SK-N-SH (cell line): ENCODE measurements at regions not wholly inside any gene's neighbourhood (a gene's known extent, or its start where the extent isn't known, plus 50 kb on each side); places are given as distances from the start of the nearest gene placed in this dataset.

Experiments used
- CTCF ChIA-PET: fragments of 300-600, 350-600 bp; formaldehyde crosslinking; extraction: SDS; loops from one replicate; lab custom pipeline; 2021; lab: Yijun Ruan, JAX
- POLR2A ChIA-PET: fragments of 350-600 bp; sonication (Branson Sonifier 250); formaldehyde crosslinking; extraction: SDS; loops from one replicate; lab custom pipeline; 2020; ENCODE audit warnings: antibody characterized with exemption, inconsistent platforms; lab: Yijun Ruan, JAX
- DNase-seq: peaks from one replicate; pipeline ENCODE4 v3.0.0; 2012
- H2AFZ ChIP-seq: fragments of 200-600 bp; sonication (generic); 2 replicates; pipeline ENCODE4 v1.8.1; 2016; ENCODE audit warnings: antibody characterized with exemption, mild to moderate bottlenecking, low read depth
- H3F3A ChIP-seq: fragments of 200-600 bp; sonication (generic); replicated peaks from 2 replicates; pipeline ENCODE3; 2016; ENCODE audit warnings: antibody characterized with exemption, mild to moderate bottlenecking; ENCODE audit not compliant: insufficient read depth
- H3K27ac ChIP-seq, 2 experiments: fragments of 200-500 bp in 1 of 2; fragments of 200-600 bp in 1 of 2; sonication (Bioruptor generic) in 1 of 2; sonication (generic), shearing (Covaris generic) in 1 of 2; 2 replicates each; pipeline versions ENCODE4 v1.5.1 to v1.6.1; 2014 to 2016; ENCODE audit warnings: low read depth in 2 of 2, inconsistent platforms in 1 of 2, low read length in 1 of 2, mild to moderate bottlenecking in 1 of 2, mixed read lengths in 1 of 2
- H3K27me3 ChIP-seq: fragments of 200-600 bp; sonication (generic), shearing (Covaris generic); 2 replicates; pipeline ENCODE4 v1.6.1; 2016; ENCODE audit warnings: mixed run types; ENCODE audit not compliant: insufficient read depth
- H3K36me3 ChIP-seq, 2 experiments: fragments of 200-500 bp in 1 of 2; fragments of 200-600 bp in 1 of 2; sonication (Bioruptor generic) in 1 of 2; sonication (generic) in 1 of 2; replicated peaks in 1 of 2; 2 replicates each; pipeline versions ENCODE3 to v1.5.1; 2014 to 2016; ENCODE audit warnings: low read length in 1 of 2, mild to moderate bottlenecking in 1 of 2; ENCODE audit not compliant: insufficient read depth in 2 of 2, control insufficient read depth in 1 of 2
- H3K4me1 ChIP-seq, 2 experiments: fragments of 200-500 bp in 1 of 2; fragments of 200-600 bp in 1 of 2; sonication (Bioruptor generic) in 1 of 2; sonication (generic), shearing (Covaris generic) in 1 of 2; 2 replicates each; pipeline versions ENCODE4 v1.5.1 to v1.6.1; 2014 to 2016; ENCODE audit warnings: low read depth in 1 of 2, low read length in 1 of 2, mixed run types in 1 of 2; ENCODE audit not compliant: insufficient read depth in 2 of 2, control insufficient read depth in 1 of 2
- H3K4me2 ChIP-seq: fragments of 200-600 bp; sonication (generic), shearing (Covaris generic); 2 replicates; pipeline ENCODE4 v1.6.1; 2017; ENCODE audit warnings: mixed run types
- H3K4me3 ChIP-seq, 2 experiments: fragments of 200-500 bp in 1 of 2; fragments of 200-600 bp in 1 of 2; sonication (Bioruptor generic) in 1 of 2; sonication (generic), shearing (Covaris generic) in 1 of 2; 2 replicates each; pipeline versions ENCODE4 v1.5.1 to v1.8.1; 2014 to 2016; ENCODE audit warnings: low read depth in 2 of 2, inconsistent platforms in 1 of 2, low read length in 1 of 2, mild to moderate bottlenecking in 1 of 2, mixed read lengths in 1 of 2, moderate library complexity in 1 of 2
- H3K79me2 ChIP-seq: fragments of 200-600 bp; sonication (generic); 2 replicates; pipeline ENCODE4 v1.8.1; 2017; ENCODE audit warnings: mild to moderate bottlenecking; ENCODE audit not compliant: insufficient read depth
- H3K9ac ChIP-seq: fragments of 200-600 bp; sonication (generic); 2 replicates; pipeline ENCODE4 v1.6.1; 2017; ENCODE audit warnings: mixed run types
- H3K9me2 ChIP-seq: fragments of 200-600 bp; sonication (generic); 2 replicates; pipeline ENCODE4 v1.6.1; 2017; ENCODE audit warnings: mixed run types
- H3K9me3 ChIP-seq: fragments of 200-600 bp; sonication (generic); 2 replicates; pipeline ENCODE4 v1.6.1; 2017; ENCODE audit warnings: mixed run types, mild to moderate bottlenecking, moderate library complexity
- H4K20me1 ChIP-seq: fragments of 200-600 bp; sonication (generic); 2 replicates; pipeline ENCODE4 v1.6.1; 2017; ENCODE audit warnings: mild to moderate bottlenecking, mixed run types; ENCODE audit not compliant: insufficient read depth
- CHD2 ChIP-seq: fragments of 150-350 bp; IDR thresholded peaks from 2 replicates; pipeline ENCODE4 v1.6.1; 2018; ENCODE audit warnings: low read length; ENCODE audit not compliant: partially characterized antibody
- CTCF ChIP-seq: fragments of 200-600 bp; sonication (generic); IDR thresholded peaks from 2 replicates; pipeline ENCODE4 v1.6.1; 2017; ENCODE audit warnings: antibody characterized with exemption, mild to moderate bottlenecking, moderate library complexity
- FOXJ3 ChIP-seq: sonication (generic); formaldehyde crosslinking; IDR thresholded peaks from 2 replicates; pipeline ENCODE4 v1.5.1; 2020; ENCODE audit warnings: mild to moderate bottlenecking, missing genetic modification reagents
- GATA2 ChIP-seq: sonication (generic); formaldehyde crosslinking; IDR thresholded peaks from 2 replicates; pipeline ENCODE4 v1.5.0; 2020; ENCODE audit warnings: mild to moderate bottlenecking, missing genetic modification reagents
- JUND ChIP-seq: IDR thresholded peaks from 2 replicates; pipeline ENCODE4 v1.4.0; 2012
- MEF2A ChIP-seq: IDR thresholded peaks from 2 replicates; pipeline ENCODE4 v1.4.0; 2012; ENCODE audit warnings: low read depth, borderline replicate concordance
- MXI1 ChIP-seq: IDR thresholded peaks from 2 replicates; pipeline ENCODE4 v1.6.1; 2012; ENCODE audit warnings: mild to moderate bottlenecking, low read depth, low read length, improper control_type of control experiment
- NRF1 ChIP-seq: IDR thresholded peaks from 2 replicates; pipeline ENCODE4 v1.6.1; 2012; ENCODE audit warnings: low read depth, mild to moderate bottlenecking, low read length
- POLR2AphosphoS5 ChIP-seq: IDR thresholded peaks from 2 replicates; pipeline ENCODE4 v1.6.1; 2012; ENCODE audit warnings: low read depth, low read length
- RAD21 ChIP-seq: IDR thresholded peaks from 2 replicates; pipeline ENCODE4 v1.6.1; 2012; ENCODE audit warnings: mild to moderate bottlenecking, low read length
- RFX5 ChIP-seq: IDR thresholded peaks from 2 replicates; pipeline ENCODE4 v1.6.1; 2012; ENCODE audit warnings: mild to moderate bottlenecking, improper control_type of control experiment, low read length
- SMC3 ChIP-seq: IDR thresholded peaks from 2 replicates; pipeline ENCODE4 v1.6.1; 2012; ENCODE audit warnings: low read depth, low read length, improper control_type of control experiment
- USF1 ChIP-seq: IDR thresholded peaks from 2 replicates; pipeline ENCODE4 v1.4.0; 2012; ENCODE audit warnings: low read depth, borderline replicate concordance
- USF2 ChIP-seq: fragments of 150-350 bp; IDR thresholded peaks from 2 replicates; pipeline ENCODE4 v1.6.1; 2017; ENCODE audit warnings: antibody characterized with exemption, low read length, low read depth, borderline replicate concordance
- YY1 ChIP-seq: IDR thresholded peaks from 2 replicates; pipeline ENCODE4 v1.4.0; 2012; ENCODE audit warnings: low read depth, mild to moderate bottlenecking
- WGBS: methylation state at CpG from one replicate; pipeline ENCODE4 v1.1.6; 2017; ENCODE audit warnings: low lambda C conversion rate; 5-methylcytosine and 5-hydroxymethylcytosine counted together

GRCh38 chr11:112345706-112346105 is 85.0 kb upstream of the PLET1 start:
- H3K4me2 ChIP-seq, result no peak overlapping the region
- H2AFZ ChIP-seq, result no peak overlapping the region
- no peaks in the 10 kb centered on the region for H3K79me2 ChIP-seq
- peak; percentile 32 for DNase-seq
- POLR2A ChIA-PET, result no interaction called here
- CTCF ChIA-PET, result interaction anchor here (1.1 to 2.7 kb wide), 7 partner anchors 9 to 944 kb away, joined by 3 to 8 read pairs (median 4); no protein-coding TSS in a partner anchor
- H3K9ac ChIP-seq, result no peak overlapping the region
- 73% methylated on average over 3 of the region's 4 CpGs for WGBS
- H3K36me3 ChIP-seq, result no peaks in the 10 kb centered on the region
- no peaks in the 10 kb centered on the region for H4K20me1 ChIP-seq
- no peaks in the 10 kb centered on the region for H3F3A ChIP-seq
- H3K27me3 ChIP-seq, result no peaks in the 10 kb centered on the region
- TF ChIP-seq RAD21, result 0 out of 2 replicates have a peak, but pooled peaks have one; percentile 6
- no peak for TF ChIP-seq MXI1
- TF ChIP-seq, all 33 proteins: peak for 1
- no peaks in the 10 kb centered on the region for H3K9me3 ChIP-seq
- no peak overlapping the region for H3K4me3 ChIP-seq
- no peak overlapping the region for H3K27ac ChIP-seq
- peaks cover 0 to 14% of the 10 kb centered on the region in 2 experiments; a peak in 1 of 4 replicates for H3K4me1 ChIP-seq
- no peaks in the 10 kb centered on the region for H3K9me2 ChIP-seq

GRCh38 chr11:112346586-112346985 is 85.9 kb upstream of the PLET1 start:
- DNase-seq, result no peak
- 83% methylated on average over 5 of the region's 5 CpGs for WGBS
- Histone ChIP-seq H3K27ac (no peak overlapping the region), H2AFZ (no peak overlapping the region), H3K9me3 (no peaks in the 10 kb centered on the region), H3F3A (no peaks in the 10 kb centered on the region), H3K79me2 (no peaks in the 10 kb centered on the region), H3K4me2 (no peak overlapping the region), H3K9ac (no peak overlapping the region), H3K27me3 (no peaks in the 10 kb centered on the region), H4K20me1 (no peaks in the 10 kb centered on the region), H3K9me2 (no peaks in the 10 kb centered on the region), H3K36me3 (no peaks in the 10 kb centered on the region), H3K4me1 (peaks cover 0 to 14% of the 10 kb centered on the region in 2 experiments; a peak in 1 of 4 replicates), H3K4me3 (no peak overlapping the region)
- ChIA-PET POLR2A (no interaction called here), CTCF (interaction anchor here (1.2 to 2.7 kb wide), 6 partner anchors 8 to 943 kb away, joined by 3 to 8 read pairs (median 5); no protein-coding TSS in a partner anchor)
- no peak for TF ChIP-seq GATA2 (CRISPR knock-in tag)
- no peak for TF ChIP-seq RAD21
- TF ChIP-seq YY1, result no peak
- no peak for TF ChIP-seq JUND
- TF ChIP-seq MEF2A, result no peak
- no peak for TF ChIP-seq CTCF
- no peak for TF ChIP-seq USF2
- no peak for TF ChIP-seq NRF1
- TF ChIP-seq SMC3, result no peak
- no peak for TF ChIP-seq POLR2AphosphoS5
- no peak for TF ChIP-seq USF1
- no peak for TF ChIP-seq RFX5
- no peak for TF ChIP-seq FOXJ3
- TF ChIP-seq CHD2, result no peak
- TF ChIP-seq MXI1, result no peak
